GM21528 (cell line): ENCODE measurements at regions not wholly inside any gene's neighbourhood (a gene's known extent, or its start where the extent isn't known, plus 50 kb on each side); places are given as distances from the start of the nearest gene placed in this dataset.
"Not testable (repeated sequence)": the region's sequence is repeated elsewhere in the genome, so short reads cannot be mapped to it uniquely, and the experiment has no call there.

Experiments
- ATAC-seq: cut with Tn5 transposase; IDR thresholded peaks from one replicate; pipeline ENCODE4 v1.9.1; 2021; ENCODE audit warnings: mild to moderate bottlenecking, moderate library complexity; ENCODE audit not compliant: unreplicated experiment, low FRiP score

DNA sequence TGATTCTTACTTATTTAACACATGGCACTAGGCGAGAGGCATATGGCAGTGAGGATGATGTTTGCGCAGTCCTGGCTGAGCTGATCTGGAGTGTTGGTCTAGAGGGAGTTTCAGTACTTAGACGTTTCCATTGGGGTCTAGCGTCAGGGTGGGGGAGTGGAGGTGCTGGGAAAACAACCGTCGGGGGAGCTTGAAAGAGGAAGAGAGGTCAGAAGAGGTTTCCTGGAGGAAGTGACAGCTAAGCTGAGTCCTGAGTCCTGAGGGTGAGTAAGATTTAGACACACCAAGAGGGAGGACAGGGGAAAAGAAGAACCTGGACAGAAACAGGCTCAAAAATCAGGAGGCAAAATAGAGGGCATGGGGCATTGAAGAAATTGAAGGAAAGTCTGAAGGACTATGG lies 81.4 kb downstream of the ALOX5AP start:
- ATAC-seq = no peak

- no peak for ATAC-seq
Measured at GRCh38 chr13:30818323-30818960, 83.1 kb downstream of the ALOX5AP start.

DNA sequence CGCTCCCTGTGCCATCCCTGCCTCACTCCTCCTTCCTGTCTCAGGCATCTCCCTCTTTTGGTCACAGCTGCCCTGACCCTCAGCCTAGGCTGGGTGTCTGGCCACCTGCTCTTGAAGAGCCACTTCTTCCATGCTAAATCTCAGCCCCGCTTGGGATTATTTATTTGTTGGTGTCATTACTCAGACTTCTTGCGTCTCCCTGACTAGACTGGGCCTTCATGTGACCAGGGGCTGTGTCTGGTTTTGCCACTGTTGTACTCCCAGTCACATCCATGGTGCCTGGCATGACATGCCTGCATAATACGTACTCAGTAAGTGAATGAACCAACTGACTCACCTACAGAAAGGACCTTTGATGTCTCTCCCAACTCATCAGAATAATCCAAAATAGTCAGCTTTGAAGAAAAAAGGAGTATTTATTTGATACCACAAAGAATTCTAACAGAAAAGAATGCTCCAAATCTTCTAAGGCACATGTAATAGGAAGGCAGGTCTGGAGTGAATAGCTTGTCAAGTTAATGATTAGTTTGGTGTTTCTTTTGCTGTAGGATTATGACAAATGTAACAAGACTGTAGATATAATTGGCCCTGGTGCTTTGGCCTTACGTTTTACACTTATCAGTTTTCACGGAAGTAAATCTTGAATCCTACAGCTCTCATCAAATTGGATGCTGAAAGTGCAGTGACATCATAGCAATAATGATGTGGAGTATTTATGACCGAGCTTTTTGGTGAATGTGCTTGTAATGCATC lies 84.0 kb downstream of the ALOX5AP start:
- ATAC-seq = no peak

GRCh38 chr13:30821421-30821820 lies 84.7 kb upstream of the MEDAG start:
- ATAC-seq = no peak

DNA sequence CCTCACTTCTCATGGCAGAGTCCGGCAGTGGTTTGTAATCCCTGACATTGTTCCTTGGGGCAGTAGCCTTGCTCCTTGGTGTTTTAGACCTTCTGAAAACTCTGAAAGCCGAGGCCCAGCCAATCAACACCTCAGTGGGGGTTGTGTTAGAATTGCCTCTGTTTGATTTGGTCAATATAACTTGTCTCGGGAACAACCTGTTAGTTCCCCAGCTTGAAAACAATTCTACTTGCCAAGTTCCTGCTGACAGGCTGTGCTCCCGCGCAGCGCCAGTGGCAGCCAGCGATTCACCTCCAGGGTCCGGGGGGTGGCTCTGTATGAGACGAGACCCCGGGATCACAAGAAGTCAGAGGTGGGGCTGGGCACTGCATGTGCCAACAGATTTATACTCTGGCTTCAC lies 81.4 kb upstream of the MEDAG start:
- no peak for ATAC-seq

DNA sequence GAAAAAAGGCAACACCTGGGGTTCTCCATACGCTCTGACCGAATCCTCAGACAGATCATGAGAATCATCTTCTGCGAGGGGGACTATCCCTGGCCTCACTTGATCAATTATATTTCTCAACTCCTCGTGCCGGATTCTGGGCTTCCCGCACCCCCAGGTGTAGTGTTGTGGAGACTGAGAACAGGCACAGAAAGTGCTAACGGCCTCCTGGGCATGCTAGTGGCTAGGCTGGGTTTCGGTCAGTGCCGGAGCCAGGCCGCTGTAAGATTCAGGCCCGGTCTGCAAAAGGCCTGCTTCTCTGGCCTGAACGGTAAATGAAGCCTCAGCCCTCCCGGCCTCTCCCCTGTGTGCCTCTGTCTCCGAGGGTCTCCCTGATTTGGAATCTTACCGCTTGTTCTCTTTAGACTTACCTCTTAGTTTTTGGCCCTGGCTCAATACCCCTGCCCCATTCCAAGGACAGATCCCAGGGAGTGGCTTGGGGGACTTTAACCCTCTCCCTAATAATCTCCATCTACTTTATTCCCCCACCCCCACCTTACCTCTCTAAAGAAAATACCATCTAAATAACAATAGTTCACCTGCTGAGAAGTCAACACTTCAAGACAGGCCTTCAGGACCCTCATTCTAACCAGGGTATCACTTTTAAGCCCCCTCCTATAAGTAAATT lies 79.0 kb upstream of the MEDAG start:
- no peak for ATAC-seq

GRCh38 chr13:30827578-30827925 lies 78.5 kb upstream of the MEDAG start:
- no peak for ATAC-seq

DNA sequence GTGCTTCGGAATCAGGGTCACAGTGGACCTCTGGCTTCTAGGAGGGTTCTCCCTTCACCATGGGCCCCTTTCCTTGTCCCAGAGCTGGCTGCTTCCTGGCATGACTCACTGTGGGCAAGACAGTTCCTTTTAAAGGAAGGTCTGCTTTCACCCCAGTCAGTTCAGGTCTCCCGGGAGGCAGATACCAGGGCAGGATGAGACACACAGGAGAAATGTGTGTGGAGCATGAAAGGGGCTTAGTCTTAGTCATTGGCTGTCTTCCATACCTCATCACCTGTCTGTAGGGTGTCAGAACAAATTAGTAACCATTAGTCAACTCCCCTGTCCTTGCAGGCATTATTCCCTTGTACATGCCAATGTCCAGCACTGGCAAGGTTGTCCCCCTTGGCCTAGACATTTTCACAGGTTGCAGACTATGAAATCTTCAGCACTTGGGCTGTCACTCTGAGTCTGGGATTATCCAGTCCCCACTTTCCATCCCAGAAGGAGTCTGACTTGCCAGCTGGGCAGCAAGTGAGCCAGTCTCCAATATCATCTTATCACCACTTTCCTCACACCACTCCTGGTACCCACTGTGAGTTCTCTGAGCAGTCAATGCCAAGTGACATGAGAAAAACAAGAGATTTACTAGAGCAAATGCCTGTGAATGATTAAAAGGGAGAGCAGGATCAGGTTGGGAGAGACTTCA lies 76.8 kb upstream of the MEDAG start:
- no peak for ATAC-seq

DNA sequence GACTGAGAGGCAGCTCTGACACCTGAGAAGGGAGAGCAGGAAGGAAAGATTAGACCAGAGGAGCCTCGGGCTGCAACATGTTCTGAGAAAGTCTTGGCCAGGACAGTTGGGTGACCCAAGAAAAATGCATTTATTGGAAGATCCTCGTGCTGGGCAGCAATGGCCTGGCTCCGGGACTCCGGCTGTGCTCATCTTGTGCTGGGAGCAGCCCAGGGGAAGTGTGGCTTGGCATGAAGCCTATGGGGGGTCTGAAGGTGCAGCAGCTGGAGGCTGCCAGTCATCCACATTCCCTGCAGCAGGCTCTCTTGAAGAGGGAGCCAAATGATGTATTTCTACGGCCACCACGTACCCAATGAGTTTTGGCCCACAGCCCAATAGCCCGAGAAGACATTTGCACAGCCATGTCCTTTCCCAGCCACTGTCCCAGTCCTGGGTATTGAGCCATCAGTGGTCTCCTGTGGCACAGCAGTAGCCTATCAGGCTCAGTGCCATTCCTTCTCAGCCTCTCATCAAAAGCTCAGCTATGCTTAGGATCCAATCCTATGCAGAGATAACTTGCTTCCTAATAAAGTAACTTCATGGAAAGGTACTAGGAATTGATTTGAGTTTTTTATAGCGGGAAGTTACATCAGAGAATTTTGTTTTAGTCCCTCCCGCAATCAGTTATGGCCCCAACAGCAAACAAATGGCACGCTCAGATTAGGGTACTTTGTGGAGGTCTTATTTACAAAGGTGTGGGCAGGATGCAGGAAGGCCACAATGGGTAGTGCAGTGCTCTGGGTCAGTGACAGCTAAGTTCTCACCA lies 76.0 kb upstream of the MEDAG start:
- no peak for ATAC-seq

DNA sequence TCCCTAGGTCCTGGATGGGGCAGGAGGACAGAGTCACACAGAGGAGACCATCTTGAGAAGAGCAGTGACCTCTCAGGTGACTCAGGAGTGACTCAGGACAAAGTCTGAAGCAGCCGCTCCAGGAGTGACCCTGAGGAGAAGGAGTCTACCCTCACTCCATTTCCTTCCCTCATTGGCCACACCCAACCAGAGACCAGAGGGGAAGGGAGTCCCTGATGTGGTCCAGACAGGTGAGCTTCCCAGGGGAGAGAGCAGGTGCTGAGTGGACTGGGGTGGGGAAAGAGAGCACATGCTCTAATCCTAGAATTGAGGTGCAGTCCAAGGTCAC lies 75.5 kb upstream of the MEDAG start:
- no peak for ATAC-seq

DNA sequence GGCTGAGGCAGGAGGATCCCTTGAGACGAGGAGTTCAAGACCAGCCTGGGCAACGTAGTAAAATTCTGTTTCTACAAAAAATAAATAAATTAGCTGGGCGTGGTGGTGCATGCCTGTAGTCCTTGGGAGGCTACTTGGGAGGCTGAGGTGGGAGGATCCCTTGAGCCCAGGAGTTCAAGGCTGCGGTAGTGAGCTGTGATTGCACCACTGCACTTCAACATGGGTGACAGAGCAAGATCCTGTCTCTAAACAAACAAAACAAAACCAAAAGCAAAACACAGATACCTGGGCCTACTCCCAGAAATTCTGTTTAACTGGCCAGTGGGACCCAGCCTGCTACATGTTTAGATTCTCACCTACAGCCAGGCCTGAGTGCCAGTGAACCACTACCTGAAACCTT lies 74.6 kb upstream of the MEDAG start:
- no peak for ATAC-seq

DNA sequence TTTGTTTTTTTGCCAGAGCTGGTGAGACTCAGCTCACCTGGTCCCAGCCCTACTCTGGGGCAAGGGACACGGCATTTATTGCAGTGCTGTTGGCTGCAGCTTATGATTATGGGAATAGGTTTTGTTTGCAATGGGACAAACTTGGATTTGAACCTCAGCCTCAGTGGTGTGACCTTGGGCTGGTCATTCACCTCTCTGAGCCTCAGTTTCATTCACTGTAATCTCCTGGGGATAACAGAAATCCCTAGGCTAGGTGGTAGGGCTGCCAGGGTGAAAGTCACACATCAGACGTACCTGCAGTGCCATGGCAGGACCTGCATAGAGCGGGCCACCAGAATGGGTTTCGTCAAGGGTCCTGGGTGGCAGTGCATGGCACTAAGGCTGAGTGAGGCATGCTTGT lies 73.7 kb upstream of the MEDAG start:
- no peak for ATAC-seq

DNA sequence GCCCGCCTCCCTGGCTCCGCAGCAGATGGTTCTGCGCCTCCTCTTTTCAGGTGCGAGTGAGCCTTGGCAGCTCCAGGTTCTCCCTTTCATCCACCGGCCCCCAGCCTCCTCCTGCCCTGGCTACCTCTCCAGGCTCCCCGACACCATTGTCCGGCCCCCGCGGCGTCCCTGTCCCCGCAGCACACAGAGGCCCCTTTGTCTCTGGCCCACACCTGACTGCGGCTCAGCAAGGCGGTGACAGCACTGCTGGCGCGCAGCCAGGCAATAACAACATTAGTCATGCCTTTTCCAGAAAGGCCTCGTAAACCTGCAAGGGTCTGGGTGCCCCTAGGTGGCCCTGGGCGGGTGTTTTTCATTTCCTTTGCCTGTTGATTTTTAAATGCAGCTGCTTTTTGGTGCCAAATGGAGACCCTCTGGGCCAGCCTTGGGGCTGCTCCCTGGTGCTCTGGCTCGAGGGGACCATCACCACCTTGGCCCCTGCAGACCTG lies 73.2 kb upstream of the MEDAG start:
- ATAC-seq = no peak

DNA sequence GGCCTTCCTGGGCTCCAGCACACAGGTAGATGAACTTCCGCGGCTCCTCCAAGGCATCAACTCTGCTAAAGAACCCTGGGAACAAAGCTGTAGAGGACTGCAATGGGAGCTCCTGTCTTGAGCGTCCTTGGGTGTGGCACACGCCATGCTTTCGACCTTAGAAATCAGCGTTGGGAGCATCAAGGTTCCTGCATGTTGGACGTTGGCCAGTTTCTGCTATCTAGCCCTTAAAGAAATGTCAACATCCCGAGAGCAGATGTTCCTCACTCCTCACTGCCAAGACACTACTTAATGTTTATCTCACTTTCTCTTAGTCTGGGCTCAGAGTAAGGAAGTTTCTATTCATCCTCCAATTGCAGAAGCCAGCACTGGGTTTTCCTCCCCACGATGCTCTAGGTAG lies 70.6 kb upstream of the MEDAG start:
- no peak for ATAC-seq

GRCh38 chr13:30837227-30838159 lies 68.6 kb upstream of the MEDAG start:
- no peak for ATAC-seq

DNA sequence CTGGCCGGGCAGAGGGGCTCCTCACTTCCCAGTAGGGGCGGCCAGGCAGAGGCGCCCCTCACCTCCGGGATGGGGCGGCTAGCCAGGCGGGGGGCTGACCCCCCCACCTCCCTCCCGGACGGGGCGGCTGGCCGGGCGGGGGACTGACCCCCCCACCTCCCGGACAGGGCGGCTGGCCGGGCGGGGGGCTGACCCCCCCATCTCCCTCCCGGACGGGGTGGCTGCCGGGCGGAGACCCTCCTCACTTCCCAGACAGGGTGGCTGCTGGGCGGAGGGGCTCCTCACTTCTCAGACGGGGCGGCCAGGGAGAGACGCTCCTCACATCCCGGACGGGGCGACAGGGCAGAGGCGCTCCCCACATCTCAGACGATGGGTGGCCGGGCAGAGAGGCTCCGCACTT lies 66.4 kb upstream of the MEDAG start:
- ATAC-seq = not testable (repeated sequence)

GRCh38 chr13:30840515-30840914 lies 65.6 kb upstream of the MEDAG start:
- no peak for ATAC-seq

DNA sequence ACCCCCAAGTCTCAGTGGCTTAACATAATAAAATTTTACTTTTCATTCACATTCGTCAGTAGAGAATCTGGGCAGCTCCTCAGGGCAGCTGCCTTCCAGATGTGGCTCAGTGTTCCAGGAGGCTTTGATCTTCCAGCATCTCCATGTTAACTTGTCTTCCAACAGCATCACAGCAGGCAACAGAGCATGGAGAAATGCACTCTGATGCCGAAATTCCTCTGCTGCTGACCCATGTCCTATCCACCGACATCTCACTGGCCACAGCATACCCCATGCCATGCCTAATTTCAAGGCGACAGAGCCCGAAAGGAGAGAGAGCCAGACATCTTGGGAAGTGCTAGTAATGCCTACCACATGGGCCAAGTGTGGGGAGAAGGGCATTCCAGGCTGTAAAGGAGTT lies 64.9 kb upstream of the MEDAG start:
- ATAC-seq = no peak

DNA sequence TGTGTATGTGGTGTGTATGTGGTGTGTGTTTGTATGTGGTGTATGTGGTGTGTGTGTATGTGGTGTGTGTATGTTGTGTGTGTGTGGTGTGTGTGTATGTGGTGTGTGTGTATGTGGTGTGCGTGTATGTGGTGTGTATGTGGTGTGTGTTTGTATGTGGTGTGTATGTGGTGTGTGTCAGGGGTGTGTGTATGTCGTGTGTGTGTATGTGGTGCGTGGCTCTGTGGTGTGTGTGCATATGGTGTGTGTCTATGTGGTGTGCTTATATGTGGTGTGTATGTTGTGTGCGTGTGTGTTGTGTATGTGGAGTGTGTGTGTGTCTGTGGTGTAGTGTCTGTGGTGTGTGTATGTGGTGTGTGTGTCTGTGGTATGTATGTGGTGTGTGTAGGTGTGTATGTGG lies 62.5 kb upstream of the MEDAG start:
- no peak for ATAC-seq
